SK-N-MC (cell line): ENCODE measurements at regions not wholly inside any gene's neighbourhood (a gene's known extent, or its start where the extent isn't known, plus 50 kb on each side); places are given as distances from the start of the nearest gene placed in this dataset.

Experiments used
- DNase-seq: peaks from one replicate; pipeline ENCODE4 v3.0.0-alpha.2; 2011; ENCODE audit warnings: low read depth, low spot score
- H3K27ac ChIP-seq: fragments of 200-600 bp; sonication (generic); 2 replicates; pipeline ENCODE4 v1.5.1; 2016; ENCODE audit warnings: mixed run types
- H3K36me3 ChIP-seq: fragments of 200-600 bp; sonication (generic); 2 replicates; pipeline ENCODE4 v1.6.1; 2017; ENCODE audit warnings: antibody characterized with exemption, low read length, mixed read lengths; ENCODE audit not compliant: insufficient read depth
- H3K4me3 ChIP-seq: fragments of 200-600 bp; sonication (generic); 2 replicates; pipeline ENCODE4 v1.5.1; 2016
- H3K9ac ChIP-seq: fragments of 200-600 bp; sonication (generic); 2 replicates; pipeline ENCODE4 v1.8.0; 2017; ENCODE audit warnings: mixed run types, mixed read lengths; ENCODE audit not compliant: insufficient read length
- H3K9me3 ChIP-seq: fragments of 200-600 bp; sonication (generic); 2 replicates; pipeline ENCODE4 v1.6.1; 2017; ENCODE audit warnings: low read depth, mild to moderate bottlenecking, antibody characterized with exemption, low read length, moderate library complexity, mixed read lengths
- EZH2 ChIP-seq: fragments of 200-600 bp; sonication (generic); IDR thresholded peaks from one replicate; pipeline ENCODE4 v1.6.1; 2017; ENCODE audit warnings: antibody characterized with exemption
- FOXP2 ChIP-seq: optimal IDR thresholded peaks from 2 replicates; pipeline ENCODE3; 2011; ENCODE audit warnings: mild to moderate bottlenecking, moderate library complexity; ENCODE audit not compliant: insufficient read depth; ENCODE audit errors: extremely low read length, control extremely low read depth
- POLR2AphosphoS5 ChIP-seq: IDR thresholded peaks from 2 replicates; pipeline ENCODE4 v1.6.1; 2012; ENCODE audit warnings: mild to moderate bottlenecking, low read depth, low read length, borderline replicate concordance

GRCh38 chr12:111073370-111073769 lies 153.0 kb upstream of the MYL2 start:
- no peak for TF ChIP-seq EZH2
- no peak for TF ChIP-seq POLR2AphosphoS5
- TF ChIP-seq FOXP2 = no peak
- no peak for DNase-seq
- Histone ChIP-seq H3K9ac (no peak overlapping the region), H3K4me3 (no peak overlapping the region), H3K36me3 (no peaks in the 10 kb centered on the region), H3K27ac (no peak overlapping the region), H3K9me3 (no peaks in the 10 kb centered on the region; the same call in 1 of the 2 replicates)

GRCh38 chr12:111072299-111072698 lies 151.9 kb upstream of the MYL2 start:
- Histone ChIP-seq H3K36me3 (no peaks in the 10 kb centered on the region), H3K4me3 (no peak overlapping the region), H3K27ac (no peak overlapping the region), H3K9me3 (no peaks in the 10 kb centered on the region; the same call in 1 of the 2 replicates), H3K9ac (no peak overlapping the region)
- no peak for TF ChIP-seq FOXP2
- TF ChIP-seq EZH2 = no peak
- no peak for TF ChIP-seq POLR2AphosphoS5
- DNase-seq = no peak

- Histone ChIP-seq H3K36me3 (no peaks in the 10 kb centered on the region), H3K9ac (no peak overlapping the region), H3K27ac (peak overlapping the region; percentile 45; the same call in 1 of the 2 replicates), H3K9me3 (no peaks in the 10 kb centered on the region; the same call in 1 of the 2 replicates), H3K4me3 (no peak overlapping the region)
- DNase-seq = no peak
- no peak for TF ChIP-seq EZH2
Observed at GRCh38 chr12:111069886-111070285, 149.5 kb upstream of the MYL2 start.

- peak overlapping the region; percentile 67; the same call in 1 of the 2 replicates for H3K27ac ChIP-seq
- DNase-seq = no peak
- H3K36me3 ChIP-seq = no peaks in the 10 kb centered on the region
- no peak for TF ChIP-seq FOXP2
- TF ChIP-seq POLR2AphosphoS5 = no peak
- no peak for TF ChIP-seq EZH2
- no peak overlapping the region for H3K4me3 ChIP-seq
- no peak overlapping the region for H3K9ac ChIP-seq
- H3K9me3 ChIP-seq = no peaks in the 10 kb centered on the region; the same call in 1 of the 2 replicates
Observed at GRCh38 chr12:111068290-111068689, 147.9 kb upstream of the MYL2 start.

- H3K4me3 ChIP-seq = no peak overlapping the region
- peak overlapping the region; percentile 67; the same call in 1 of the 2 replicates for H3K27ac ChIP-seq
- H3K9me3 ChIP-seq = no peaks in the 10 kb centered on the region; the same call in 1 of the 2 replicates
- no peak for DNase-seq
- H3K36me3 ChIP-seq = no peaks in the 10 kb centered on the region
- TF ChIP-seq POLR2AphosphoS5 = no peak
- no peak for TF ChIP-seq FOXP2
- TF ChIP-seq EZH2 = no peak
- H3K9ac ChIP-seq = no peak overlapping the region
Observed at GRCh38 chr12:111067498-111067897, 147.1 kb upstream of the MYL2 start.

GRCh38 chr12:111066744-111067437 lies 146.5 kb upstream of the MYL2 start:
- DNase-seq = no peak
- H3K4me3 ChIP-seq = no peak overlapping the region
- no peak overlapping the region for H3K9ac ChIP-seq
- 0 out of 2 replicates have a peak overlapping the region, but pooled peaks have one; percentile 21 for H3K27ac ChIP-seq
- no peaks in the 10 kb centered on the region for H3K36me3 ChIP-seq
- no peak for TF ChIP-seq POLR2AphosphoS5
- no peak for TF ChIP-seq EZH2
- no peak for TF ChIP-seq FOXP2
- no peaks in the 10 kb centered on the region; the same call in 1 of the 2 replicates for H3K9me3 ChIP-seq

GRCh38 chr12:111064982-111065381 lies 144.6 kb upstream of the MYL2 start:
- Histone ChIP-seq H3K4me3 (no peak overlapping the region), H3K9ac (no peak overlapping the region), H3K36me3 (no peaks in the 10 kb centered on the region), H3K9me3 (no peaks in the 10 kb centered on the region), H3K27ac (no peak overlapping the region)
- no peak for DNase-seq
- TF ChIP-seq EZH2 (no peak), POLR2AphosphoS5 (no peak), FOXP2 (no peak)

GRCh38 chr12:111064154-111064553 lies 143.8 kb upstream of the MYL2 start:
- Histone ChIP-seq H3K27ac (peak overlapping the region; percentile 58; the same call in 1 of the 2 replicates), H3K4me3 (no peak overlapping the region), H3K9ac (no peak overlapping the region), H3K9me3 (no peaks in the 10 kb centered on the region), H3K36me3 (no peaks in the 10 kb centered on the region)
- TF ChIP-seq EZH2 (no peak), POLR2AphosphoS5 (no peak)
- no peak for DNase-seq
